OCI-LY3 (cell line): ENCODE measurements at regions not wholly inside any gene's neighbourhood (a gene's known extent, or its start where the extent isn't known, plus 50 kb on each side); places are given as distances from the start of the nearest gene placed in this dataset.

ENCODE experiments used
- EZH2phosphoT487 ChIP-seq: fragments of 200-600 bp; shearing (Covaris generic); IDR thresholded peaks from 2 replicates; pipeline ENCODE4 v1.6.1; 2018; ENCODE audit warnings: antibody characterized with exemption, mixed run types, low read depth
- TF ChIP-seq, protein P1 (sequence below): fragments of 200-600, 300-600 bp; sonication (generic); IDR thresholded peaks from 2 replicates; pipeline ENCODE4 v1.5.1; 2014; ENCODE audit warnings: antibody characterized with exemption, low read length, low read depth

DNA sequence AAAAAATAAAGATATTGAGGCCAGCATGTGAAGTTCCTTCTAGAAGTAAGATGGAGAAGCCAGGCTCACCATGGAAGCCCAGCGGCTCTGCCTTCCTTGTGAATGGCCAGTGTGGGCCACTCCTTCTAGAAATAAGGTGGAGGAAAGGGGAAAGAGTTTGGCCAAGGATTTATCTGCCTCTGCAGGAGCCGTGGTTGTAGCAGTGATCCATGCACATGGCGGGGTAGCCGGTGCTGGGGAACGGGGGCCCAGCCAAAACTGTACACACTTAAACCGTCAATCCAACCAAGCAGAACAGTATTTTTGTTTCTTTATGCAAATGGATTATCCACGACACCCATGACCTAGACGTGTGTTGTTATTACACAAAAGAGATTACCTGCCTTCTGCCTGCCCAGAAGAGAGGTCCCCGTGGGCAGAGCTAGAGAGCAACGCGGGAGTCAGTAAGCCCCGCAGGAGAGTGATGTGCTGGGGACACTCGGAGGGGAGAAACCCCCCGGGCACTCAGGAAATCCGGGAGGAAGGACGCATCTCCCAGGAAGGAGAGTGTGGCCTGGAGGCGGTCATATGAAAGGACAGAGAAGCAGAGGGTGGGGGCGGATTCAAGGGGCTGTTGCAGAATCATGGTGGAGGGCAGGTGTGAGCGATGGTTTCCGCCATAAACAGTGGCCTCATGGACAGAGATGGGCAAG, 218.4 kb upstream of the PPP2R2D start:
- TF ChIP-seq, protein P1, sequence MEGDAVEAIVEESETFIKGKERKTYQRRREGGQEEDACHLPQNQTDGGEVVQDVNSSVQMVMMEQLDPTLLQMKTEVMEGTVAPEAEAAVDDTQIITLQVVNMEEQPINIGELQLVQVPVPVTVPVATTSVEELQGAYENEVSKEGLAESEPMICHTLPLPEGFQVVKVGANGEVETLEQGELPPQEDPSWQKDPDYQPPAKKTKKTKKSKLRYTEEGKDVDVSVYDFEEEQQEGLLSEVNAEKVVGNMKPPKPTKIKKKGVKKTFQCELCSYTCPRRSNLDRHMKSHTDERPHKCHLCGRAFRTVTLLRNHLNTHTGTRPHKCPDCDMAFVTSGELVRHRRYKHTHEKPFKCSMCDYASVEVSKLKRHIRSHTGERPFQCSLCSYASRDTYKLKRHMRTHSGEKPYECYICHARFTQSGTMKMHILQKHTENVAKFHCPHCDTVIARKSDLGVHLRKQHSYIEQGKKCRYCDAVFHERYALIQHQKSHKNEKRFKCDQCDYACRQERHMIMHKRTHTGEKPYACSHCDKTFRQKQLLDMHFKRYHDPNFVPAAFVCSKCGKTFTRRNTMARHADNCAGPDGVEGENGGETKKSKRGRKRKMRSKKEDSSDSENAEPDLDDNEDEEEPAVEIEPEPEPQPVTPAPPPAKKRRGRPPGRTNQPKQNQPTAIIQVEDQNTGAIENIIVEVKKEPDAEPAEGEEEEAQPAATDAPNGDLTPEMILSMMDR: no peak
- TF ChIP-seq EZH2phosphoT487: no peak
